Large intestine (tissue), 3 donors: ENCODE measurements at regions not wholly inside any gene's neighbourhood (a gene's known extent, or its start where the extent isn't known, plus 50 kb on each side); places are given as distances from the start of the nearest gene placed in this dataset.

Experiments
- DNase-seq, 2 donors: peaks; one replicate each; pipeline versions ENCODE4 v3.0.0 to v3.0.0-alpha.2; 2013
- H3K27ac ChIP-seq: one replicate; pipeline ENCODE4 v1.5.1; 2013; ENCODE audit warnings: low read length
- H3K27me3 ChIP-seq: 2 replicates; pipeline ENCODE4 v1.6.1; 2013; ENCODE audit warnings: low read length; ENCODE audit not compliant: control insufficient read depth, insufficient read depth
- H3K36me3 ChIP-seq: 2 replicates; pipeline ENCODE4 v1.6.1; 2013; ENCODE audit warnings: low read length; ENCODE audit not compliant: control insufficient read depth, insufficient read depth
- H3K4me1 ChIP-seq: one replicate; pipeline ENCODE4 v1.6.1; 2013; ENCODE audit warnings: low read length; ENCODE audit not compliant: control insufficient read depth, insufficient read depth
- H3K4me3 ChIP-seq: one replicate; pipeline ENCODE4 v1.5.1; 2013; ENCODE audit warnings: low read length
- H3K9me3 ChIP-seq: one replicate; pipeline ENCODE4 v1.6.1; 2013; ENCODE audit warnings: mild to moderate bottlenecking, low read depth, low read length, moderate library complexity; ENCODE audit not compliant: control insufficient read depth
- WGBS: methylation state at CpG from one replicate; pipeline ENCODE4 v1.1.5; 2013; ENCODE audit warnings: low lambda C conversion rate; ENCODE audit not compliant: insufficient coverage; 5-methylcytosine and 5-hydroxymethylcytosine counted together

DNA sequence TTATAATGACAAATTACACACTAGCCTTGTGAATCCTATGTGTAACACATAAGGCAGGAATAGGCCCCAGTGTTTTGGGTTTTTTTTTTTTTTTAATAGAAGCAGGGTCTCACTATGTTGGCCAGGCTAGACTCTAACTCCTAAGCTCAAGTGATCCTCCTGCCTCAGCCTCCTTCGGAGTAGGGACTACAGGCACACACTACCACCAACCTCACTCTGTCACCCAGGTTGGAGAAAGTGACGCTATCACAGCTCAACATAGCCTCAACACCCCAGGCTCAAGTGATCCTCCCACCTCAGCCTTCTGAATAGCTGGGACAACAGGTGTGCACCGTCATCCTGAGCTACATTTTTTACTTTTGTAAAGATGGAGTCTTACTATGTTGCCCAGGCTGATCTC is 205.8 kb upstream of the RREB1 start:
- Histone ChIP-seq H3K4me1 (no peaks in the 10 kb centered on the region), H3K27me3 (no peaks in the 10 kb centered on the region), H3K4me3 (no peak overlapping the region), H3K36me3 (no peaks in the 10 kb centered on the region), H3K9me3 (no peaks in the 10 kb centered on the region), H3K27ac (no peak overlapping the region)
- WGBS = no CpG with 5 or more reads among the region's 3 CpGs
- no peak for DNase-seq

DNA sequence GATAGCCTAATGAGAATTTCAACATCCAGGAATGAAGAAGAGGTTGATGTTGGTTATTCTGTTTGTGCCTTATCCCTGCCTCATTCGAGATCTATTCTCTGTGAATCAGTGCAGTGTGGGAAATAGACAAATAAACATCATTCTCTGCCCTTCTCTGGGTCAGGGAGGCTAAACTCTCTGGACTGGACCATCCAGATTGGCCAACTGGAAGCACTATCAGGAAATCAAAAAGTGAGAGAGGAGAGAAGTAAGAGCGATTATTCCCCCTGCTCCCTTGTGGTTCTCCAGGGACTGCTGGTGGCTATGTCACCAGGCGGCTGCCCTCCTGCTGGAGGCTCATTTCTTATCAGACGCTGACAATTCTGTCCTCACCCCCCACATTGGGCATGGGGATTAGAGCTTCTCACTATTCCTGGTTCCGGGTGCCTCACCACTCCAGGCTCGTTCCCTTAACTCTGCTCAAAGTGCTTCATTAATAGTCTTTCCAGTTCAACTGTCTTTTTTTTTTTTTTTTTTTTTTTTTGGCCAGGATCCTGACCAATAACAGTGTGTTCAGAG is 201.7 kb upstream of the RREB1 start:
- Histone ChIP-seq H3K36me3 (no peaks in the 10 kb centered on the region), H3K9me3 (no peaks in the 10 kb centered on the region), H3K4me3 (no peak overlapping the region), H3K4me1 (no peaks in the 10 kb centered on the region), H3K27ac (no peak overlapping the region), H3K27me3 (peaks cover 3% of the 10 kb centered on the region)
- no CpG with 5 or more reads among the region's 6 CpGs for WGBS
- DNase-seq = no peak

DNA sequence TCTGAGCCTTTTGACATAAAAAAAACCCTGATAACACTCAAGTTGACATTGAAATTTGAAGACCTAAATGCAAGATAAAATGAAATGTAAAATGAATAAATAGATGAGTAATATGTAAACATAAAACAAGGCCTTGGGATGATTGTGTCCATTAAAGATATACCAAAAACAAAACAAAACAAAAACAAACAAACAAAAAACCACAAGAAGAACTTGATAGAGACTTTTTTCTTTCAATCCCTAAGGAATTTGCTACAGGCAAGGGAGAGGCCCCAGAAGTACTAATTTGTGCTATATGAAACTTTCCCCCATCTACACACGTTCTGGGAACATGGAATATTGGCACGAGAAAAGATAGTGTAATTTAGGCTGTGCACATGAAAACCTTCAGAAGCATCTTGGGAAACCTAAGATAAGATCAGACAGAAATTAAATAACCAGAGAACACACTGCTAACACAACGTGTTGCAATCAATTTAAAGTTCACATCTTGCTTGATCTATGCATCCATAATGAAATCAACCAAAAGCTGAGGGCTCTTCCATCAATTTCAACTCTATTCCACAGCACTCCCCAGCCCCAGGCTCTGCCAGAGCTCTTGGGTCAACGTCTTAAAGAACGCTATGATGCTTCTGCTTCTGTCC is 201.1 kb upstream of the RREB1 start:
- no CpG with 5 or more reads among the region's 5 CpGs for WGBS
- Histone ChIP-seq H3K36me3 (no peaks in the 10 kb centered on the region), H3K4me1 (no peaks in the 10 kb centered on the region)

DNA sequence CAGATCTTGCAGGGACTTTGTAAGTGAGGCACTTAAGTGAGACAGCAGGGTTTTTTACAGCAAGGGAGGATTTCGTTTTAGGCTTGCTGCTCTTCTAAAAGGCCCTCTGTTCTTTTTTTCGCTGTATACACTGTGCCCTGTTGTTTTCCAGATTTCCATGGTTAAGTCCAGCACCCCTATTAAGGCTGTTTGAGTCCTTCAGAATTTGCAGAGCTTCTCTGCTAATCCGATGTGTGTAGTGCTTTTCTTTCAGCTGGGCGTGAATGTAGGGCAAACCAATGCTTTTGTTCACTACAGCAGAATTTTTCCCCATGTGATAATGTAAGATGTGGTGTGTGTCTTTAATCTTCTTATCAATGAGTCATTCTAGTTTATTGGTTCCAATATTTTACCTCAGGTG is 200.5 kb upstream of the RREB1 start:
- H3K27ac ChIP-seq = no peak overlapping the region
- peaks cover 3% of the 10 kb centered on the region for H3K27me3 ChIP-seq
- no peaks in the 10 kb centered on the region for H3K9me3 ChIP-seq
- no peaks in the 10 kb centered on the region for H3K36me3 ChIP-seq
- H3K4me3 ChIP-seq = no peak overlapping the region
- WGBS = 100% methylated on average over 1 of the region's 4 CpGs
- no peaks in the 10 kb centered on the region for H3K4me1 ChIP-seq
- DNase-seq = no peak

More for the DNA sequence above, 201.1 kb upstream of the RREB1 start:
- DNase-seq = no peak
- no peaks in the 10 kb centered on the region for H3K9me3 ChIP-seq
- H3K27ac ChIP-seq = no peak overlapping the region
- H3K4me3 ChIP-seq = no peak overlapping the region
- H3K27me3 ChIP-seq = peaks cover 3% of the 10 kb centered on the region

DNA sequence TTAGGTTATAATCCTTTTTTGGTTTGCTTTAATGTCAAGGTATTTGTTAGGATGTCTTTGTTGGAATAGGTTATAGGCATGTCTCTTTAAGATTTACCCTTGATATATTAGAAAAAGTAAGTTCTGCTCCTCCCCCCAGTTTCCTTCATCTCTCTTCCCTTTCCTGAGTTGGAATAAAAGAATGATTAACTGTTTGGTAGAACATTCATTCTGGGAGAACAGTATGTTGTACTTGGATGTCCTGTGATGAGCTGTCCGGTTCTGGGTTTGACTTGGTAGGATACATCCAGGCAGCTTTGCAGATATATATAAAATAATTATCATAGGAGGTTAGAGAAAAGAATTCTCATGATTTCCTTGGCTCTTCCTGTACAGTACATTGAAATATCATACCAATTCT is 199.6 kb upstream of the RREB1 start:
- Histone ChIP-seq H3K9me3 (no peaks in the 10 kb centered on the region), H3K4me1 (no peaks in the 10 kb centered on the region), H3K27ac (no peak overlapping the region), H3K27me3 (peaks cover 3% of the 10 kb centered on the region), H3K36me3 (no peaks in the 10 kb centered on the region), H3K4me3 (no peak overlapping the region)
- DNase-seq = no peak
- no CpG with 5 or more reads among the region's 1 CpG for WGBS

DNA sequence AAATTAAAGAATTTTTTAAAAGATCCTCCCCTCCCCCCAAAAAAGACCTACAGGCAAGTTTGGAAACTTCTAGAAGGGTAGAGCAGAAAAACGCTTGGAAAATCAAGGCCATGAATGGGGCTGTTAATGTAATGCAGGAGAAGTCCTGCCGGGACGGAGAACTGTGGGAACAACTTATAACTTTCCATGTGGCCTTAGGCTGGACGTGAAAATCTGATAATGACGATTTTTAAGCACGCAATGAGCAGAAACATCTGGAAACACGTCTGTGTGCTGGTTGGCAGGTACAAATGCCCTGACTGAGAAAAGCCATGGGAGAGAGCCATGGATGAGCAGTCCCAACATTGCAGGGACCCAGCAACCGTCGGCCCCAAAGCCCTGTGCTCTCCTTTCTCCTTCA is 198.7 kb upstream of the RREB1 start:
- H3K4me1 ChIP-seq = no peaks in the 10 kb centered on the region
- no peak for DNase-seq
- H3K4me3 ChIP-seq = no peak overlapping the region
- no peaks in the 10 kb centered on the region for H3K36me3 ChIP-seq
- WGBS = no CpG with 5 or more reads among the region's 9 CpGs
- no peaks in the 10 kb centered on the region for H3K9me3 ChIP-seq
- H3K27me3 ChIP-seq = peaks cover 3% of the 10 kb centered on the region
- no peak overlapping the region for H3K27ac ChIP-seq

DNA sequence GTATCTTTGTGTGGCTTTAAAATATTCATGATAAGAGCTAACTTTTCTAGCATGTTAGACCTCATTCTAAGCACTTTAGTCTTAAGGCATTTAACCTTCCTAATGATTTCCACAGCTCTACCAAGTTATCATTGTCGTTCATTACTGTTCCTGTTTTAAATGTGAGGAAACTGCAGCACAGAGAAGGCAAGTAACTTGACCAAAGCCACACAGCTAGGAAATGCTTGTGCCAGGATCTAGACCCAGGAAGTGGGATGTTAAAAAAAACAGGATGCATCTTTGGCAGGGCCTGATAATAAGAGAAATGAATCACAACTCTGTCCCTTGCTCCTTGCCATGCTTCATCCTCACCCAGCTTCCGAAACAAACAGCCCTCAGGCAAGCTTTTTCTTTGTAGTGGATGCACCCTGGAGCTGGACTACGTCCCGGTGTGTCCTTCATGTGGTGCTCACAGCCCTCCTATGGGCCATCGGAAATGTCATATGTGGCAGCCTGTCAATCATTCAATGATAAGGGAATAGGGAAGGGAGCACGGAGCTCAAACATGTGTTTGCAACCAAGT is 196.9 kb upstream of the RREB1 start:
- no peaks in the 10 kb centered on the region for H3K36me3 ChIP-seq
- DNase-seq = no peak
- no peaks in the 10 kb centered on the region for H3K9me3 ChIP-seq
- no peak overlapping the region for H3K4me3 ChIP-seq
- peaks cover 3% of the 10 kb centered on the region for H3K27me3 ChIP-seq
- no peak overlapping the region for H3K27ac ChIP-seq
- 100% methylated on average over 1 of the region's 6 CpGs for WGBS
- H3K4me1 ChIP-seq = no peaks in the 10 kb centered on the region

DNA sequence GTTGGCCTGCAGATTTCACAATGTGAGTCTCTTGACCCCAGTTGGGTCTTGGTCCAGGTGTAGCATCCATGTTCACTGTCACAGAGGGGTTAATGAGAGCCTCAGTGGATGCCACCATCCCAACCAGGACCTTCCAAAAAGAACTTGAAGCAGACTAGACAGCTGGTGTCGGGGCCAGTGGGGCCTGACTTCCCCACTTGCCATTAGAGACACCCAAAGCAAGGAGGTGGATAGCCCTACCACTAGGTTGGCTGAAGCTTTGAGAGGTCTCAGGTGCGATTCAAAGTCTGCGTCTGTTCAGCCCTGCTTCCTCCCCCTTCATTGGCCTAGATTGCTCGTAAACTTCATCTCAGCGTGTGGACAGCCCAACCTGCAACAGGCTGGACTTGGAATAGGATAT is 196.4 kb upstream of the RREB1 start:
- no peak for DNase-seq
- Histone ChIP-seq H3K4me3 (no peak overlapping the region), H3K9me3 (no peaks in the 10 kb centered on the region), H3K27ac (no peak overlapping the region), H3K36me3 (no peaks in the 10 kb centered on the region), H3K27me3 (peaks cover 3% of the 10 kb centered on the region), H3K4me1 (peaks cover 3% of the 10 kb centered on the region)
- WGBS = no CpG with 5 or more reads among the region's 5 CpGs

DNA sequence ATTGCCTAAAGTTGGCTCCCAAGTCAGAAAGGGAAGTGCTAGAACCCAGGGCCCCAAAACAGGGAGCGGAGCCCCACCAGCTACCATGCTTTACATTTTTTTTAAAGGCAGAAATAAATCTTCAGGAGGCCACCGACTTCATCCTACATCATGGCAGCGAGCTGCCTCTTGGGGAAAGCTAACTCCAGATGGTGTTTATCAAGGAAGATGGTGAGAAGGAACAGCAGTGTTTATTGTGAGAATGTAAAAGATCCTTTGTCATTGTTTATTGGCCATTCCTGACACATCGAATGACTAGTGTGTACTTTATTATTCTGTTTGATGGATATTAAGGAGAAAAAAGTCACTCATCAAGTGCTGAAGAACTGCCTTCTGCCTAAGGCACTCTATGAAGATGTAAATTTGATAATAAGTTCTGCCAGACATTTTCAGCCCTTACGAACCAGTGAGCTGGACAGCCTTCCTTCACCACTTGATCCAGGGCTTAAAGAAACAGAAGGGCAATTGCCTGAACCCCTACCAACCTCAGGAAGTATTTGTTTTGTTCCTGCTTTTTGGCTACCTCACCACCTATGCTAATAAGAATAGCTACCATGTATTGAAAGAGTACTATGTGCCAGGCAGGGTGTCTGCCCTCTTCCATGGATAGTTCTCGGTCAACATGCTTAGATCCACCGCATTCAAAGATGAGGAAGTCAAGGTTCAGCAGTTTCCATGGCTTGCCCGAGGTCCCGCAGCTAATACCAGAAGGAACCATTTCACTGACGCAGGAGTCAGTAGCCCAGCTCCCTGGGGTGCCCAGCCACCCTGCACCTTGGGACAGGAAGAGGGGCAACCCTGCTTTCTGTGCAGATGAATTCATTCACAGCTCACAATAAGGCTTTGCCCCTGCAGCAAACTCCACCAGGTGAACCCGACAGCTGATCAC is 194.7 kb upstream of the RREB1 start:
- no peak for DNase-seq
- no peak overlapping the region for H3K4me3 ChIP-seq
- H3K4me1 ChIP-seq = peaks cover 3% of the 10 kb centered on the region
- H3K9me3 ChIP-seq = no peaks in the 10 kb centered on the region
- H3K36me3 ChIP-seq = no peaks in the 10 kb centered on the region
- H3K27me3 ChIP-seq = peaks cover 3% of the 10 kb centered on the region
- 100% methylated on average over 1 of the region's 11 CpGs for WGBS
- H3K27ac ChIP-seq = no peak overlapping the region

DNA sequence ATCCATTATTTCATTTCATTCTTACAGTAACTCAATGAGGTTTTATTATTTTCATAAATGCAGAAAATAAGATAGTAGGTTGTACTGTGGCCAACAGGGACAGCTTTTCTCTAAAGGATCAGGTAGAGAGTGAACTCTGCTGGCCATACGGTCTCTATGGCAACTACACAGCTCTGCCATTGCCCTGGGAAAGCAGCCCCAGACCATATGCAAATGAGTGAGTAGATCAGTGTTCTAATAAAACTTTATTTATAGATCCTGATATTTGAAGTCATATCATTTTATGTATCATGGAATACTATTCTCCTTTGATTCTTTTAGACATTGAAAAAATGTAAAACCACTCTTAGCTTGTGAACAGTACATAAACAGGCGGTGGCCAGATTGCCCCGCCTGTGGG is 192.5 kb upstream of the RREB1 start:
- no peak for DNase-seq
- WGBS = no CpG with 5 or more reads among the region's 3 CpGs

More for the DNA sequence above, 192.5 kb upstream of the RREB1 start:
- H3K27ac ChIP-seq = no peak overlapping the region
- H3K27me3 ChIP-seq = no peaks in the 10 kb centered on the region
- H3K4me3 ChIP-seq = no peak overlapping the region
- H3K9me3 ChIP-seq = no peaks in the 10 kb centered on the region
- no peaks in the 10 kb centered on the region for H3K36me3 ChIP-seq
- H3K4me1 ChIP-seq = peaks cover 3% of the 10 kb centered on the region
